HG03280 (cell line): ENCODE measurements at regions not wholly inside any gene's neighbourhood (a gene's known extent, or its start where the extent isn't known, plus 50 kb on each side); places are given as distances from the start of the nearest gene placed in this dataset.

Experiments
- ATAC-seq: cut with Tn5 transposase; IDR thresholded peaks from one replicate; pipeline ENCODE4 v1.9.1; 2021; ENCODE audit warnings: mild to moderate bottlenecking, moderate library complexity; ENCODE audit not compliant: unreplicated experiment

- no peak for ATAC-seq
Measured at GRCh38 chr12:47025349-47025748, 54.1 kb upstream of the PCED1B start.

GRCh38 chr12:47025798-47026197 lies 53.6 kb upstream of the PCED1B start:
- ATAC-seq: no peak

- ATAC-seq: no peak
Measured at GRCh38 chr12:47026291-47026690, 53.1 kb upstream of the PCED1B start.
